H9 (cell line): ENCODE measurements at regions not wholly inside any gene's neighbourhood (a gene's known extent, or its start where the extent isn't known, plus 50 kb on each side); places are given as distances from the start of the nearest gene placed in this dataset.

ENCODE experiments used
- DNase-seq: peaks from one replicate; pipeline ENCODE4 v3.0.0-alpha.2; 2017
- H2AFZ ChIP-seq: one replicate; pipeline ENCODE4 v1.6.1; 2013; ENCODE audit warnings: mild to moderate bottlenecking, low read length, control low read depth, moderate library complexity
- H2AK5ac ChIP-seq: 2 replicates; pipeline ENCODE4 v1.6.1; 2013; ENCODE audit warnings: low read length, control low read depth, mixed read lengths; ENCODE audit not compliant: insufficient read length
- H2BK120ac ChIP-seq: one replicate; pipeline ENCODE4 v1.6.1; 2013; ENCODE audit warnings: low read depth, mild to moderate bottlenecking, low read length, control low read depth, inconsistent platforms; ENCODE audit not compliant: poor library complexity, severe bottlenecking
- H2BK12ac ChIP-seq: 2 replicates; pipeline ENCODE4 v1.6.1; 2013; ENCODE audit warnings: low read length, control low read depth, mixed read lengths, low read depth; ENCODE audit not compliant: insufficient read length
- H2BK15ac ChIP-seq: 2 replicates; pipeline ENCODE4 v1.6.1; 2013; ENCODE audit warnings: low read depth, low read length, control low read depth
- H2BK20ac ChIP-seq: one replicate; pipeline ENCODE4 v1.6.1; 2013; ENCODE audit warnings: low read depth, mild to moderate bottlenecking, low read length, control low read depth, inconsistent platforms; ENCODE audit not compliant: poor library complexity, severe bottlenecking
- H2BK5ac ChIP-seq: 2 replicates; pipeline ENCODE4 v1.6.1; 2013; ENCODE audit warnings: low read length, control low read depth, mixed read lengths; ENCODE audit not compliant: insufficient read length
- H3K14ac ChIP-seq: 2 replicates; pipeline ENCODE4 v1.6.1; 2013; ENCODE audit warnings: low read length, control low read depth; ENCODE audit not compliant: insufficient read depth
- H3K18ac ChIP-seq: 2 replicates; pipeline ENCODE4 v1.6.1; 2013; ENCODE audit warnings: low read depth, mild to moderate bottlenecking, mixed read lengths, low read length, control low read depth; ENCODE audit not compliant: insufficient read length
- H3K23ac ChIP-seq: 2 replicates; pipeline ENCODE4 v1.6.1; 2013; ENCODE audit warnings: low read length, control low read depth, mixed read lengths, low read depth; ENCODE audit not compliant: insufficient read length
- H3K23me2 ChIP-seq: 2 replicates; pipeline ENCODE4 v1.6.1; 2013; ENCODE audit warnings: low read depth, mild to moderate bottlenecking, mixed read lengths, low read length, control low read depth; ENCODE audit not compliant: insufficient read length, poor library complexity, severe bottlenecking
- H3K27ac ChIP-seq: 2 replicates; pipeline ENCODE4 v1.5.1; 2013; ENCODE audit warnings: low read length, control low read depth, mixed read lengths, low read depth; ENCODE audit not compliant: insufficient read length
- H3K27me3 ChIP-seq: 2 replicates; pipeline ENCODE4 v1.6.1; 2013; ENCODE audit warnings: low read length, control low read depth, inconsistent platforms; ENCODE audit not compliant: insufficient read depth
- H3K4ac ChIP-seq: 2 replicates; pipeline ENCODE4 v1.6.1; 2013; ENCODE audit warnings: low read depth, mild to moderate bottlenecking, control low read depth, inconsistent platforms, low read length, moderate library complexity
- H3K4me1 ChIP-seq: 2 replicates; pipeline ENCODE4 v1.6.1; 2013; ENCODE audit warnings: low read length, control low read depth, inconsistent platforms; ENCODE audit not compliant: insufficient read depth
- H3K4me2 ChIP-seq: 2 replicates; pipeline ENCODE4 v1.6.1; 2013; ENCODE audit warnings: low read length, control low read depth, mixed read lengths; ENCODE audit not compliant: insufficient read length, insufficient read depth
- H3K56ac ChIP-seq: 2 replicates; pipeline ENCODE4 v1.6.1; 2013; ENCODE audit warnings: low read depth, mild to moderate bottlenecking, mixed read lengths, low read length, control low read depth; ENCODE audit not compliant: insufficient read length
- H3K79me1 ChIP-seq: 2 replicates; pipeline ENCODE4 v1.6.1; 2013; ENCODE audit warnings: low read depth, mild to moderate bottlenecking, moderate library complexity, low read length, control low read depth, inconsistent platforms; ENCODE audit not compliant: insufficient read depth, poor library complexity, severe bottlenecking
- H3K79me2 ChIP-seq: 2 replicates; pipeline ENCODE4 v1.6.1; 2013; ENCODE audit warnings: low read length, control low read depth, inconsistent platforms; ENCODE audit not compliant: insufficient read depth
- H3K9ac ChIP-seq: 2 replicates; pipeline ENCODE4 v1.6.1; 2013; ENCODE audit warnings: low read length, control low read depth, mixed read lengths; ENCODE audit not compliant: insufficient read length; ENCODE audit errors: extremely low read depth
- H3K9me3 ChIP-seq: one replicate; pipeline ENCODE4 v1.6.1; 2013; ENCODE audit warnings: low read depth, low read length, inconsistent platforms; ENCODE audit not compliant: control insufficient read depth
- H3T11ph ChIP-seq: one replicate; pipeline ENCODE4 v1.6.1; 2013; ENCODE audit warnings: mild to moderate bottlenecking, low read length, control low read depth, inconsistent platforms
- H4K20me1 ChIP-seq: one replicate; pipeline ENCODE4 v1.6.1; 2013; ENCODE audit not compliant: control insufficient read depth, insufficient read length, insufficient read depth
- H4K5ac ChIP-seq: 2 replicates; pipeline ENCODE4 v1.6.1; 2013; ENCODE audit warnings: low read depth, mild to moderate bottlenecking, mixed read lengths, low read length, control low read depth; ENCODE audit not compliant: insufficient read length
- H4K8ac ChIP-seq: replicated peaks from 2 replicates; pipeline ENCODE4 v1.6.1; 2013; ENCODE audit warnings: low read length, control low read depth, mixed read lengths, low read depth; ENCODE audit not compliant: insufficient read length
- H4K91ac ChIP-seq: 2 replicates; pipeline ENCODE4 v1.6.1; 2013; ENCODE audit warnings: low read depth, mild to moderate bottlenecking, moderate library complexity, mixed read lengths, low read length, control low read depth; ENCODE audit not compliant: insufficient read length
- H3K27ac Mint-ChIP-seq, 3 experiments: 2 replicates in 2 of 3; 3 replicates in 1 of 3; pipeline ENCODE4 v1.8.0; 2020 to 2021; ENCODE audit warnings: mixed read lengths in 3 of 3, mild to moderate bottlenecking in 1 of 3, moderate library complexity in 1 of 3
- H3K27me3 Mint-ChIP-seq: 2 replicates; pipeline ENCODE4 v1.8.0; 2021; ENCODE audit warnings: low read depth, mild to moderate bottlenecking, moderate library complexity, mixed read lengths
- H3K36me3 Mint-ChIP-seq, 3 experiments: 2 replicates in 2 of 3; 3 replicates in 1 of 3; pipeline ENCODE4 v1.8.0; 2020 to 2021; ENCODE audit warnings: low read depth in 3 of 3, mixed read lengths in 3 of 3; ENCODE audit not compliant: insufficient read depth in 1 of 3
- H3K4me1 Mint-ChIP-seq, 2 experiments: 2 replicates each; pipeline ENCODE4 v1.8.0; 2020; ENCODE audit warnings: mixed read lengths in 2 of 2
- H3K4me3 Mint-ChIP-seq, 2 experiments: 2 replicates in 1 of 2; 3 replicates in 1 of 2; pipeline ENCODE4 v1.8.0; 2020 to 2021; ENCODE audit warnings: mild to moderate bottlenecking in 2 of 2, mixed read lengths in 2 of 2, moderate library complexity in 1 of 2
- H3K9me3 Mint-ChIP-seq, 2 experiments: 2 replicates in 1 of 2; 3 replicates in 1 of 2; pipeline ENCODE4 v1.8.0; 2020; ENCODE audit warnings: mild to moderate bottlenecking in 2 of 2, mixed read lengths in 2 of 2, moderate library complexity in 1 of 2
- CTCF ChIP-seq: fragments of 200-600 bp; sonication (generic); conservative IDR thresholded peaks from 3 replicates; pipeline ENCODE4 v1.8.0; 2021; ENCODE audit warnings: antibody characterized with exemption, mild to moderate bottlenecking
- WGBS: extraction: QIAGEN DNeasy Blood & Tissue Kit; methylation state at CpG from one replicate; pipeline ENCODE4 v1.1.7; 2013; ENCODE audit warnings: missing lambda C conversion rate, low lambda C conversion rate, mixed read lengths; ENCODE audit not compliant: insufficient read length; ENCODE audit errors: extremely low coverage; 5-methylcytosine and 5-hydroxymethylcytosine counted together

- WGBS = no CpG with 5 or more reads among the region's 2 CpGs
Observed at GRCh38 chr7:46213154-46213537, 292.1 kb upstream of the IGFBP3 start.

More at GRCh38 chr7:46213154-46213537, 292.1 kb upstream of the IGFBP3 start:
- H3K9me3 ChIP-seq = no peaks in the 10 kb centered on the region
- H4K20me1 ChIP-seq = no peaks in the 10 kb centered on the region
- H3K9ac ChIP-seq = no peak overlapping the region
- H2AK5ac ChIP-seq = no peak overlapping the region
- H3K27ac ChIP-seq = no peak overlapping the region
- no peaks in the 10 kb centered on the region for H3K79me1 ChIP-seq
- H4K5ac ChIP-seq = no peak overlapping the region
- no peak overlapping the region for H3K4ac ChIP-seq
- H2BK20ac ChIP-seq = no peak overlapping the region
- H2BK5ac ChIP-seq = no peak overlapping the region
- no peak overlapping the region for H3T11ph ChIP-seq
- H2BK12ac ChIP-seq = no peak overlapping the region
- Mint-ChIP-seq H3K4me3 (no peak overlapping the region), H3K36me3 (no peaks in the 10 kb centered on the region; a peak in 1 of 7 replicates), H3K9me3 (no peaks in the 10 kb centered on the region), H3K4me1 (peaks cover 8 to 16% of the 10 kb centered on the region in 2 experiments), H3K27ac (no peak overlapping the region), H3K27me3 (no peaks in the 10 kb centered on the region; the same call in none of the 2 replicates)
- H3K18ac ChIP-seq = no peak overlapping the region
- H3K79me2 ChIP-seq = no peaks in the 10 kb centered on the region
- no peak overlapping the region for H3K14ac ChIP-seq
- no peak overlapping the region for H3K4me2 ChIP-seq
- DNase-seq = no peak
- no peak overlapping the region for H2BK120ac ChIP-seq
- H2AFZ ChIP-seq = no peak overlapping the region
- no peak overlapping the region for H3K23ac ChIP-seq
- no peaks in the 10 kb centered on the region for H3K27me3 ChIP-seq
- TF ChIP-seq CTCF = no peak
- H2BK15ac ChIP-seq = no peak overlapping the region
- H3K56ac ChIP-seq = no peak overlapping the region
- H4K91ac ChIP-seq = no peak overlapping the region
- H3K4me1 ChIP-seq = no peaks in the 10 kb centered on the region
- no peaks in the 10 kb centered on the region for H3K23me2 ChIP-seq
- H4K8ac ChIP-seq = no peak overlapping the region
